ENCODE measurements at regions not wholly inside any gene's neighbourhood (a gene's known extent, or its start where the extent isn't known, plus 50 kb on each side); places are given as distances from the start of the nearest gene placed in this dataset.

GRCh38 chr6:79146421-79146820 is 68.4 kb upstream of the PHIP start:
- TF ChIP-seq CTCF (IDR thresholded peaks at IDR 0.05) (no peak), POLR2A (IDR thresholded peaks at IDR 0.05) (no peak)
